Neural progenitor cell (in vitro differentiated cells): ENCODE measurements at regions not wholly inside any gene's neighbourhood (a gene's known extent, or its start where the extent isn't known, plus 50 kb on each side); places are given as distances from the start of the nearest gene placed in this dataset.

Experiments
- DNase-seq: peaks from one replicate; pipeline ENCODE4 v3.0.0-alpha.2; 2016; ENCODE audit warnings: low spot score
- H2AFZ ChIP-seq: fragments of 200-600 bp; sonication (generic); replicated peaks from 2 replicates; pipeline ENCODE4 v1.6.1; 2016; ENCODE audit warnings: antibody characterized with exemption
- H3F3A ChIP-seq: fragments of 200-600 bp; sonication (generic); 2 replicates; pipeline ENCODE4 v1.6.1; 2016; ENCODE audit warnings: antibody characterized with exemption, low read depth
- H3K27ac ChIP-seq: fragments of 200-600 bp; sonication (generic); 2 replicates; pipeline ENCODE4 v1.5.1; 2016; ENCODE audit warnings: mild to moderate bottlenecking
- H3K27me3 ChIP-seq: fragments of 200-600 bp; sonication (generic); 2 replicates; pipeline ENCODE4 v1.6.1; 2016; ENCODE audit warnings: mild to moderate bottlenecking, moderate library complexity
- H3K36me3 ChIP-seq: fragments of 200-600 bp; sonication (generic); 2 replicates; pipeline ENCODE4 v1.5.1; 2016
- H3K4me1 ChIP-seq: fragments of 200-600 bp; sonication (generic); 2 replicates; pipeline ENCODE4 v1.6.1; 2016; ENCODE audit warnings: mixed run types
- H3K4me2 ChIP-seq: fragments of 200-600 bp; sonication (generic); 2 replicates; pipeline ENCODE4 v1.6.1; 2016
- H3K4me3 ChIP-seq: fragments of 200-600 bp; sonication (generic); 2 replicates; pipeline ENCODE4 v1.5.1; 2016
- H3K79me2 ChIP-seq: fragments of 200-600 bp; sonication (generic); 2 replicates; pipeline ENCODE4 v1.6.1; 2016; ENCODE audit warnings: low read depth
- H3K9ac ChIP-seq: fragments of 200-600 bp; sonication (generic); 2 replicates; pipeline ENCODE4 v1.6.1; 2016
- H3K9me3 ChIP-seq: fragments of 200-600 bp; sonication (generic); 2 replicates; pipeline ENCODE4 v1.5.1; 2016; ENCODE audit warnings: low read depth
- H4K20me1 ChIP-seq: fragments of 200-600 bp; sonication (generic); 2 replicates; pipeline ENCODE4 v1.6.1; 2016; ENCODE audit warnings: low read depth
- H3K27ac Mint-ChIP-seq: 3 replicates; pipeline ENCODE4 v1.8.0; 2021; ENCODE audit warnings: mixed read lengths
- H3K27me3 Mint-ChIP-seq: 2 replicates; pipeline ENCODE4 v1.8.0; 2022; ENCODE audit warnings: low read depth, mild to moderate bottlenecking, inconsistent platforms, moderate library complexity, mixed read lengths; ENCODE audit not compliant: insufficient read depth
- H3K36me3 Mint-ChIP-seq: 3 replicates; pipeline ENCODE4 v1.8.0; 2021; ENCODE audit warnings: mixed read lengths
- H3K4me1 Mint-ChIP-seq: 3 replicates; pipeline ENCODE4 v1.8.0; 2021; ENCODE audit warnings: mixed read lengths
- H3K4me3 Mint-ChIP-seq: 3 replicates; pipeline ENCODE4 v1.8.0; 2021; ENCODE audit warnings: mild to moderate bottlenecking, moderate library complexity, mixed read lengths
- H3K9me3 Mint-ChIP-seq: 3 replicates; pipeline ENCODE4 v1.8.0; 2020; ENCODE audit warnings: mixed read lengths
- EZH2 ChIP-seq: fragments of 200-600 bp; sonication (generic); IDR thresholded peaks from 2 replicates; pipeline ENCODE4 v1.6.1; 2017; ENCODE audit warnings: antibody characterized with exemption, mild to moderate bottlenecking, moderate library complexity
- EZH2phosphoT487 ChIP-seq: fragments of 200-600 bp; sonication (generic); IDR thresholded peaks from 2 replicates; pipeline ENCODE4 v1.6.1; 2017; ENCODE audit warnings: antibody characterized with exemption
- TF ChIP-seq, protein P1 (sequence below): fragments of 200-600 bp; sonication (generic); IDR thresholded peaks from 2 replicates; pipeline ENCODE4 v1.5.1; 2017; ENCODE audit warnings: antibody characterized with exemption, mild to moderate bottlenecking

DNA sequence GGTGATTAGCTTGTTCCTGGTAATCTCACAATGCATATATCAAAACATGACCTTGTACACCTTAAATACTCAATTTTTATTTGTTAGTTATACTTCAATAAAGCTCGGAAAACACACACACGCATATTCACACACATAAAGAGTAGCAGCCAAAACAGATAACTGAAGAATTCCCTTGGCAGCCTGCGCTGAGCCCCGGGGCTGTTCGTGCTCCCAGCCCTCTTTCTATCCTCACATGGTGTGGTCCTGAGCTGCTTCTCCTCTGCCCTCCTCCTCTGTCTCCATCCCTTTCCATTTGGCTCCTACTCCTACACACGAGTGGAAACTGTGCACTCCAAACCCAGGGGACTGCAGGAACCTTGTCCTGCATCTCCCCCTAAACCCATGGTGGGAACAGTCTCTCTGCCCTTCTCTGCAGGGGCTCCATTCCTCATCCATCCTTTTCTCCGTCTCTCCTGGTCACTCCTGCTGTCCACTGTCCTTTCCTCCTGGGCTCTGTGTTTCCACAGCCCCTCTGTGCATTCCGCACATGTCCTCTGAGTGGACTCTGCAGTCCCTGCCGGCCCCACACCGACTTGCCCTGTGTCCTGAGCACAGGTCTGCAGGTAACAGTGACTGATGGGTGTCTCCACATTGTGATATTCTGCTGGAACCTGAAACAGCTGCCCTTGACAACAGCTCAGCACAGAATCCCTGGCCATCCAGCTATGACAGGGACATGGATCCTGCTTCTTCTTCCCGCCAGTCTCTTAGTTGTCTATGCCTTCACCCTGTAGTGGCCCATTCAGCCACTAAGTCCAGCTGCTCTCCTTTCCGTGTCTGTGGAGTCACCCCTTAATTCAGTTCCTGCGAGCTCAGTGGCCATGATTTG lies 216.8 kb upstream of the ZNF32 start:
- H3K36me3 Mint-ChIP-seq = no peaks in the 10 kb centered on the region
- no peak overlapping the region for H3K9ac ChIP-seq

DNA sequence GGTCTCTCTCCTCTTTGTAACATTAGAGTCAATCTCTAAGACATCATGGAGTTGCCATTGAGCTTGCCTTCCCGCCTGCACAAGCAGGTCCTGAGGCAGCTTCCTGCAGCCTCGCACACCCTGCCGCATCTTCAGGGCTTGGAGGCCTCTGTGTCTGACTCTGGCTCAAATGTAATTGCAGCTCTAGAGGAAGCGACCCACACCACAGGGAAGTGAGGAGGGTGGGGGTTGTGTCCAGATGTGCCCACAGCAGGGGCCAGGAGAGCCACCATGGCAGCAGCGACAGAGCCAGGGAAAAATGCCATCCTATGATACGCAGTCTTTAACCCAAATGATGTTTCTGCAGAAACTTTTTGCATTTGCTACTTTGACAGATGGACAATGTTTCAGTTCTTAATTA lies 216.0 kb upstream of the ZNF32 start:
- no peaks in the 10 kb centered on the region for H3K4me1 Mint-ChIP-seq
- H3K27ac ChIP-seq = no peak overlapping the region
- H4K20me1 ChIP-seq = no peaks in the 10 kb centered on the region
- H3K4me2 ChIP-seq = no peak overlapping the region
- no peak overlapping the region for H2AFZ ChIP-seq
- no peak overlapping the region for H3K9ac ChIP-seq
- H3K9me3 Mint-ChIP-seq = no peaks in the 10 kb centered on the region
- no peaks in the 10 kb centered on the region for H3K36me3 ChIP-seq
- no peak overlapping the region for H3K4me3 Mint-ChIP-seq
- TF ChIP-seq, protein P1, sequence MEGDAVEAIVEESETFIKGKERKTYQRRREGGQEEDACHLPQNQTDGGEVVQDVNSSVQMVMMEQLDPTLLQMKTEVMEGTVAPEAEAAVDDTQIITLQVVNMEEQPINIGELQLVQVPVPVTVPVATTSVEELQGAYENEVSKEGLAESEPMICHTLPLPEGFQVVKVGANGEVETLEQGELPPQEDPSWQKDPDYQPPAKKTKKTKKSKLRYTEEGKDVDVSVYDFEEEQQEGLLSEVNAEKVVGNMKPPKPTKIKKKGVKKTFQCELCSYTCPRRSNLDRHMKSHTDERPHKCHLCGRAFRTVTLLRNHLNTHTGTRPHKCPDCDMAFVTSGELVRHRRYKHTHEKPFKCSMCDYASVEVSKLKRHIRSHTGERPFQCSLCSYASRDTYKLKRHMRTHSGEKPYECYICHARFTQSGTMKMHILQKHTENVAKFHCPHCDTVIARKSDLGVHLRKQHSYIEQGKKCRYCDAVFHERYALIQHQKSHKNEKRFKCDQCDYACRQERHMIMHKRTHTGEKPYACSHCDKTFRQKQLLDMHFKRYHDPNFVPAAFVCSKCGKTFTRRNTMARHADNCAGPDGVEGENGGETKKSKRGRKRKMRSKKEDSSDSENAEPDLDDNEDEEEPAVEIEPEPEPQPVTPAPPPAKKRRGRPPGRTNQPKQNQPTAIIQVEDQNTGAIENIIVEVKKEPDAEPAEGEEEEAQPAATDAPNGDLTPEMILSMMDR = no peak
- TF ChIP-seq EZH2 (no peak), EZH2phosphoT487 (no peak)
- no peaks in the 10 kb centered on the region for H3F3A ChIP-seq
- no peaks in the 10 kb centered on the region for H3K27me3 ChIP-seq
- peaks cover 4% of the 10 kb centered on the region for H3K27me3 Mint-ChIP-seq
- no peak overlapping the region for H3K4me3 ChIP-seq
- H3K27ac Mint-ChIP-seq = no peak overlapping the region
- DNase-seq = no peak
- no peaks in the 10 kb centered on the region for H3K79me2 ChIP-seq
- no peaks in the 10 kb centered on the region for H3K9me3 ChIP-seq
- H3K4me1 ChIP-seq = no peaks in the 10 kb centered on the region
- H3K36me3 Mint-ChIP-seq = no peaks in the 10 kb centered on the region

More for the DNA sequence above, 216.8 kb upstream of the ZNF32 start:
- Histone ChIP-seq H3K36me3 (no peaks in the 10 kb centered on the region), H3K4me2 (no peak overlapping the region), H3K79me2 (no peaks in the 10 kb centered on the region), H3K4me3 (no peak overlapping the region), H4K20me1 (no peaks in the 10 kb centered on the region), H3K27me3 (no peaks in the 10 kb centered on the region), H3K9me3 (no peaks in the 10 kb centered on the region), H3F3A (no peaks in the 10 kb centered on the region), H3K4me1 (no peaks in the 10 kb centered on the region), H2AFZ (no peak overlapping the region), H3K27ac (no peak overlapping the region)
- TF ChIP-seq EZH2phosphoT487 (no peak), EZH2 (no peak)
- TF ChIP-seq, protein P1 = no peak
- Mint-ChIP-seq H3K27ac (no peak overlapping the region), H3K27me3 (peaks cover 4% of the 10 kb centered on the region), H3K9me3 (no peaks in the 10 kb centered on the region), H3K4me1 (no peaks in the 10 kb centered on the region), H3K4me3 (no peak overlapping the region)
- no peak for DNase-seq

DNA sequence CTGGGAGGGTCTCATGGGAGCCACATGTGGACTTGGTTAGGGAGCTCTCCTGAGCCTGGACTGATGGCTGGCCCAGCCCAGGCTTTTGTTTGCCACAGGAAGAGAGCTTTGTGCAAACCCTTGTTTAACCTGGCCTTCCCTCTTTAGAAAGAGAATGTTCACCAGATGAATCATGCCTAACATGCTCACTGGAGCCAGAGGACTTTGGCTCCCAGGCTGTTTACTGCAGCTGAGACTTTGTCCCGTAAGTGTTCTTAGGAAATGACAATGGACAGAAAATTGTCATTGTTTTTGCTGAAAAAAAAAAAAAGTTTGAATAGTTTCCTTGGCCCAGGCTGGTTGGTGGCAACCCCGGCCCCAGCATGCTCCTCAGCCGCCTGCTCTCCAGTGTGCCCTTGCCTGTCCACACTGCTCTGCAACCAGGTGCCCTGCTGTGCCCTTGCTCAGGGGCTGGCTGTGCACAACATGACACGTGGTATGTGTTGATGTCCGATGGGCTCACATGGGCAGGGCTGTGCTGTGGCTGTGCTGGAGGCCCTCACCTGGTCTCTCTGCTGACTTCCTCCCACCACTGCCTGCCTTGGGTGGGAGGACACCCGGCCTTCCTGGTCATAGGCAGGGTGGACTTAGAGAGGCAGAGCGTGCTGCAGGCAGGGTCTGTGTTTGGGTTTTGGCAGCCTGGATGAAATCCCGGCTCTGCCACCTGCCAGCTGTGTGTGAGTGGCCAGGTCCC lies 215.3 kb upstream of the ZNF32 start:
- no peaks in the 10 kb centered on the region for H3K27me3 ChIP-seq
- Mint-ChIP-seq H3K27ac (no peak overlapping the region), H3K36me3 (no peaks in the 10 kb centered on the region), H3K9me3 (no peaks in the 10 kb centered on the region), H3K27me3 (peaks cover 4% of the 10 kb centered on the region), H3K4me1 (no peaks in the 10 kb centered on the region), H3K4me3 (no peak overlapping the region)
- H3K79me2 ChIP-seq = no peaks in the 10 kb centered on the region
- no peaks in the 10 kb centered on the region for H4K20me1 ChIP-seq
- TF ChIP-seq EZH2 = no peak
- TF ChIP-seq, protein P1 = no peak
- no peak for TF ChIP-seq EZH2phosphoT487
- H3K4me2 ChIP-seq = no peak overlapping the region
- no peak overlapping the region for H3K9ac ChIP-seq
- H3F3A ChIP-seq = no peaks in the 10 kb centered on the region
- H3K4me3 ChIP-seq = no peak overlapping the region
- H3K4me1 ChIP-seq = no peaks in the 10 kb centered on the region
- H3K27ac ChIP-seq = no peak overlapping the region
- H3K36me3 ChIP-seq = no peaks in the 10 kb centered on the region
- no peaks in the 10 kb centered on the region for H3K9me3 ChIP-seq
- no peak for DNase-seq
- H2AFZ ChIP-seq = no peak overlapping the region
